HG03103 (cell line): ENCODE measurements at regions not wholly inside any gene's neighbourhood (a gene's known extent, or its start where the extent isn't known, plus 50 kb on each side); places are given as distances from the start of the nearest gene placed in this dataset.

Experiments used
- ATAC-seq: cut with Tn5 transposase; IDR thresholded peaks from one replicate; pipeline ENCODE4 v1.9.1; 2021; ENCODE audit warnings: low read depth; ENCODE audit not compliant: unreplicated experiment

GRCh38 chr2:67258122-67258521, 139.0 kb upstream of the ETAA1 start:
- ATAC-seq = no peak

- no peak for ATAC-seq
Measured at GRCh38 chr2:67258831-67259230, 138.3 kb upstream of the ETAA1 start.

GRCh38 chr2:67259556-67260342, 137.4 kb upstream of the ETAA1 start:
- no peak for ATAC-seq

- ATAC-seq = no peak
Measured at GRCh38 chr2:67260343-67261277, 136.5 kb upstream of the ETAA1 start.

GRCh38 chr2:67267241-67267640, 129.9 kb upstream of the ETAA1 start:
- no peak for ATAC-seq

GRCh38 chr2:67268797-67269196, 128.3 kb upstream of the ETAA1 start:
- ATAC-seq = no peak

- ATAC-seq = no peak
Measured at GRCh38 chr2:67272195-67272594, 124.9 kb upstream of the ETAA1 start.

- no peak for ATAC-seq
Measured at GRCh38 chr2:67277450-67277849, 119.7 kb upstream of the ETAA1 start.

GRCh38 chr2:67281101-67281500, 116.0 kb upstream of the ETAA1 start:
- ATAC-seq = no peak

- ATAC-seq = no peak
Measured at GRCh38 chr2:67283641-67284040, 113.5 kb upstream of the ETAA1 start.

GRCh38 chr2:67286981-67287759, 110.0 kb upstream of the ETAA1 start:
- no peak for ATAC-seq

- ATAC-seq = no peak
Measured at GRCh38 chr2:67289271-67289670, 107.9 kb upstream of the ETAA1 start.

- no peak for ATAC-seq
Measured at GRCh38 chr2:67289921-67290371, 107.2 kb upstream of the ETAA1 start.

- ATAC-seq = no peak
Measured at GRCh38 chr2:67290451-67291290, 106.5 kb upstream of the ETAA1 start.

- no peak for ATAC-seq
Measured at GRCh38 chr2:67294218-67294617, 102.9 kb upstream of the ETAA1 start.

- ATAC-seq = no peak
Measured at GRCh38 chr2:67295406-67295805, 101.7 kb upstream of the ETAA1 start.

- no peak for ATAC-seq
Measured at GRCh38 chr2:67295851-67296250, 101.3 kb upstream of the ETAA1 start.

- ATAC-seq = no peak
Measured at GRCh38 chr2:67304300-67304890, 92.7 kb upstream of the ETAA1 start.

- no peak for ATAC-seq
Measured at GRCh38 chr2:67309281-67309680, 87.9 kb upstream of the ETAA1 start.

GRCh38 chr2:67311536-67311935, 85.6 kb upstream of the ETAA1 start:
- no peak for ATAC-seq
